Activated T-cell treated with anti-CD3 and anti-CD28 coated beads, Interleukin-2, amount 50 U/mL, for 72 hours (primary cell): ENCODE measurements at regions not wholly inside any gene's neighbourhood (a gene's known extent, or its start where the extent isn't known, plus 50 kb on each side); places are given as distances from the start of the nearest gene placed in this dataset.
"Not testable (repeated sequence)": the region's sequence is repeated elsewhere in the genome, so short reads cannot be mapped to it uniquely, and the experiment has no call there.

ENCODE experiments used
- ATAC-seq, 2 donors: fragments of 150-1000 bp; cut with Tn5 transposase; replicated peaks in 1 of 2; 2 replicates each; pipeline ENCODE4 v1.10.0; 2021; ENCODE audit warnings: moderate library complexity in 2 of 2, mild to moderate bottlenecking in 1 of 2
- DNase-seq, 2 donors: peaks; one replicate each; pipeline ENCODE4 v3.0.0; 2021 to 2022; ENCODE audit warnings: mixed read lengths in 1 of 2
- H3K27ac Mint-ChIP-seq: one replicate; pipeline ENCODE4 v1.8.0; 2022; ENCODE audit warnings: mild to moderate bottlenecking, moderate library complexity, mixed read lengths
- H3K27me3 Mint-ChIP-seq: one replicate; pipeline ENCODE4 v1.8.0; 2022; ENCODE audit warnings: low read depth, mixed read lengths
- H3K36me3 Mint-ChIP-seq, 2 donors: one replicate each; pipeline ENCODE4 v1.8.0; 2022; ENCODE audit warnings: mixed read lengths in 2 of 2, mild to moderate bottlenecking in 1 of 2; ENCODE audit not compliant: insufficient read depth in 2 of 2
- H3K4me1 Mint-ChIP-seq: one replicate; pipeline ENCODE4 v1.8.0; 2022; ENCODE audit warnings: low read depth, mixed read lengths
- H3K4me3 Mint-ChIP-seq, 2 donors: one replicate each; pipeline ENCODE4 v1.8.0; 2022; ENCODE audit warnings: mild to moderate bottlenecking in 2 of 2, mixed read lengths in 2 of 2, moderate library complexity in 2 of 2
- H3K9me3 Mint-ChIP-seq, 2 donors: one replicate each; pipeline ENCODE4 v1.8.0; 2022; ENCODE audit warnings: mixed read lengths in 2 of 2

- Mint-ChIP-seq H3K27me3 (peaks cover 2% of the 10 kb centered on the region), H3K9me3 (no peaks in the 10 kb centered on the region), H3K27ac (no peak overlapping the region)
Measured at GRCh38 chr3:27779176-27779575, 57.1 kb upstream of the EOMES start.

GRCh38 chr3:27789420-27789819 lies 67.3 kb upstream of the EOMES start:
- no peak for DNase-seq
- no peak for ATAC-seq
- H3K27me3 Mint-ChIP-seq: peaks cover 8% of the 10 kb centered on the region
- no peak overlapping the region for H3K4me3 Mint-ChIP-seq
- peaks cover 0 to 2% of the 10 kb centered on the region in 2 donors for H3K9me3 Mint-ChIP-seq
- no peaks in the 10 kb centered on the region for H3K4me1 Mint-ChIP-seq
- H3K27ac Mint-ChIP-seq: no peak overlapping the region
- H3K36me3 Mint-ChIP-seq: no peaks in the 10 kb centered on the region

More at GRCh38 chr3:27779176-27779575, 57.1 kb upstream of the EOMES start:
- DNase-seq (no peak), ATAC-seq (no peak)
- H3K4me1 Mint-ChIP-seq: no peaks in the 10 kb centered on the region
- no peaks in the 10 kb centered on the region for H3K36me3 Mint-ChIP-seq
- H3K4me3 Mint-ChIP-seq: no peak overlapping the region

- ATAC-seq: no peak
Measured at GRCh38 chr3:27791956-27792355, 69.8 kb upstream of the EOMES start.

GRCh38 chr3:27792869-27793268 lies 70.7 kb upstream of the EOMES start:
- Mint-ChIP-seq H3K4me3 (no peak overlapping the region), H3K36me3 (no peaks in the 10 kb centered on the region), H3K27ac (no peak overlapping the region), H3K9me3 (no peaks in the 10 kb centered on the region), H3K4me1 (peaks cover 5% of the 10 kb centered on the region), H3K27me3 (no peaks in the 10 kb centered on the region)
- ATAC-seq (no peak), DNase-seq (no peak)

More at GRCh38 chr3:27791956-27792355, 69.8 kb upstream of the EOMES start:
- no peak overlapping the region for H3K27ac Mint-ChIP-seq
- no peaks in the 10 kb centered on the region for H3K9me3 Mint-ChIP-seq
- no peak overlapping the region for H3K4me3 Mint-ChIP-seq
- H3K36me3 Mint-ChIP-seq: no peaks in the 10 kb centered on the region
- no peaks in the 10 kb centered on the region for H3K27me3 Mint-ChIP-seq
- peaks cover 5% of the 10 kb centered on the region for H3K4me1 Mint-ChIP-seq
- no peak for DNase-seq

DNA sequence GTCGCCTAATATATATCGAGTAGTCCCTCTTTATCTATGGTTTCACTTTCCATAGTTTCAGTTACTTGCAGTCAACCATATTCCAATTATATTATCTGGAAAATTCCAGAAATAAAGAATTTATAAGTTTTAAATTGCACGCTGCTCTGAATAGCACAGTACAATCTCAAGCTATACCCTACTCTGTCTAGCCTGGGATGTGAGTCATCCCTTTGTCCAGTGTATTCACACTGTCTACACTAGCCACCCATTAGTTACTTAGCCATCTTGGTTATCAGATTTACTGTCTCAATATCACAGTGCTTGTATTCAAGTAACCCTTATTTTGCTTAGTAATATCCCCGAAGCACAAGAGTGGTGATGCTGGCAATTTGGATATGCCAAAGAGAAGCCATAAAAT lies 72.1 kb upstream of the EOMES start:
- H3K9me3 Mint-ChIP-seq: no peaks in the 10 kb centered on the region
- ATAC-seq (no peak), DNase-seq (no peak)
- peaks cover 5% of the 10 kb centered on the region for H3K4me1 Mint-ChIP-seq
- no peak overlapping the region for H3K27ac Mint-ChIP-seq
- H3K4me3 Mint-ChIP-seq: no peak overlapping the region
- no peaks in the 10 kb centered on the region for H3K36me3 Mint-ChIP-seq
- H3K27me3 Mint-ChIP-seq: no peaks in the 10 kb centered on the region

DNA sequence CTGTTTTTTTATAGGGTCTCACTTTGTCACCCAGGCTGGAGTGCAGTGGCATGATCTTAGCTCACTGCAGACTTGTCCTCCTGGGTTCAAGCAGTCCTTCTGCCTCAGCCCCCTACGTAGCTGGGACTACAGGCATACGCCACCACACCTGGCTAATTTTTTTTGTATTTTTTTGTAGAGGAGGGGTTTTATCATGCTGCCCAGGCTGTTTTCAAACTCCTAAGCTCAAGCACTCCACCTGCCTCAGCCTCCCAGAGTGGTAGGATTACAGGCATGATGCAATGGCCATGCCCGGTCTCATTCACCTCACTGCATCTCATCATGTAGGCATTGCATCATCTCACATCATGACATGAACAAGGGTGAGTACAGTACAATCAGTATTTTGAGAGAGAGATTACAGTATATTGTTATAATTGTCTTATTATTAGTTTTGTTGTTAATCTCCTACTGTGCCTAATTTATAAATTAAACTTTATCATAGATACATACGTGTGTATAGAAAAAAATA lies 74.3 kb upstream of the EOMES start:
- no peak for DNase-seq
- no peak overlapping the region for H3K27ac Mint-ChIP-seq
- H3K36me3 Mint-ChIP-seq: no peaks in the 10 kb centered on the region
- peaks cover 14% of the 10 kb centered on the region for H3K4me1 Mint-ChIP-seq
- peak in 1 of 2 donors; percentile 52 for ATAC-seq
- no peak overlapping the region for H3K4me3 Mint-ChIP-seq
- no peaks in the 10 kb centered on the region for H3K9me3 Mint-ChIP-seq
- no peaks in the 10 kb centered on the region for H3K27me3 Mint-ChIP-seq

- no peaks in the 10 kb centered on the region for H3K9me3 Mint-ChIP-seq
- no peaks in the 10 kb centered on the region for H3K27me3 Mint-ChIP-seq
- no peak overlapping the region for H3K27ac Mint-ChIP-seq
- DNase-seq (no peak), ATAC-seq (no peak)
- H3K4me1 Mint-ChIP-seq: peaks cover 14% of the 10 kb centered on the region
- H3K36me3 Mint-ChIP-seq: no peaks in the 10 kb centered on the region
- no peak overlapping the region for H3K4me3 Mint-ChIP-seq
Measured at GRCh38 chr3:27797773-27798172, 75.7 kb upstream of the EOMES start.

DNA sequence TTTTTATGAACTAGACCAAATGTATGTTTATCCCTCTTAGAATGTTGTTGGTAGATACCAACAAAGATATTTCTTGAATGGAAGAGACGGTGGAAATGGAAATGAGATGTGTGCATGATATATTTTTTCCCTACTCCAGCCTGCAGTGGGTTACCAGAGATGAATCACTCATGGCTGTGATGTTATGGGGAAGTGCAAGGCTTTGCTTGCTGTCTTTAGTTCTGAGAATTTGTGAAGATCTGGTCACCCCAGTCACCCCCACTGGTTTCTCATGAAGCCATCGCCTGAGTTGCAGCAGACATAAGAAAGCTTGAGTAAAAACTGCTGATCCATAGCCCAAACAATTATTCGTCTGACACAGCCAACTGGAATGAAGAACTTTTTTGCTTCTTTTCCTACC lies 78.1 kb upstream of the EOMES start:
- peak; percentile 3 to 11 for DNase-seq

GRCh38 chr3:27802425-27802824 lies 80.3 kb upstream of the EOMES start:
- no peak for ATAC-seq
- DNase-seq: no peak
- H3K4me3 Mint-ChIP-seq: no peak overlapping the region
- H3K4me1 Mint-ChIP-seq: peaks cover 21% of the 10 kb centered on the region
- H3K27me3 Mint-ChIP-seq: no peaks in the 10 kb centered on the region
- H3K9me3 Mint-ChIP-seq: no peaks in the 10 kb centered on the region
- no peak overlapping the region for H3K27ac Mint-ChIP-seq
- H3K36me3 Mint-ChIP-seq: peaks cover 0 to 1% of the 10 kb centered on the region in 2 donors

More for the DNA sequence above, 78.1 kb upstream of the EOMES start:
- Mint-ChIP-seq H3K27me3 (no peaks in the 10 kb centered on the region), H3K4me1 (peaks cover 22% of the 10 kb centered on the region), H3K9me3 (no peaks in the 10 kb centered on the region), H3K36me3 (no peaks in the 10 kb centered on the region), H3K27ac (no peak overlapping the region), H3K4me3 (no peak overlapping the region)
- peak; percentile 62 to 70 for ATAC-seq

DNA sequence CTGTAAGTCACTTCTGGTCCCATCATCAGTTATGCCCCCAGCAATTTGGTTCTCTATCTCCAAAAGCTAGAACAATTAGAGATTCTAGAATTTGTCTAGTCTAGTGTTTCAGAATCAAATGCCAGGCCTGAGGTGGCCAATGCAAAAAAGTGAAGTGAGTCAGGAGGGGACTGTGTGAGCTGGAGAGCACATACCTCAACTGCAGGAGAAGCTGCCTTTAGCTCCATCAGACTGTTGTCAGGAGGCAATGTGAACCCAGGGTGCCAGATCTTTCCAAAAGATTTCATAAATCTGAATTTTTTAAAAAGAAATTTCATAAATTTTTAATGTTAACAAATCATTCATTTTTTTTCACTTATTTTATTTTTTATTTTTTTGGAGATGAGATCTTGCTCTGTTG lies 80.7 kb upstream of the EOMES start:
- no peak for DNase-seq
- Mint-ChIP-seq H3K4me1 (peaks cover 21% of the 10 kb centered on the region), H3K36me3 (peaks cover 0 to 2% of the 10 kb centered on the region in 2 donors), H3K9me3 (no peaks in the 10 kb centered on the region), H3K27ac (no peak overlapping the region), H3K4me3 (no peak overlapping the region), H3K27me3 (no peaks in the 10 kb centered on the region)
- no peak for ATAC-seq

DNA sequence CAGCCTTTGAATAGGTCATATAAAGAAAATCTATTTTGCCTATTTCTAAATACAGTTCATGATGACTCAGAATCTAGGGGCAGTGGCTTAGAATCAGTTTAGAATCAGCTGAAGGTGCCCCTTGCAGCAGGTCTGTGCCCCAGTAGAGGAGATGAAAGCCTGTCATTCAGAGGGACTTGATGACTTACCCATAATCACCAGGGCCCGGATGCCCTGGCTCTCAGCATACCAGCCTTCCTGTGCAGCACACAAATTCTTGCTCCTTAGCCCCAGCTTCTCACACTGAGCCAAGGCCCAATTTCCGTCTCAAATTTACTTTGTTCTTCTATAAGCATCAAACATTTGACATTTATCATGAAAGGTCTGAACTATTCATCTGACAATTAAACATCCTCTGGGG lies 83.2 kb upstream of the EOMES start:
- no peak for DNase-seq
- peak in 1 of 2 donors; percentile 38 for ATAC-seq
- Mint-ChIP-seq H3K36me3 (peaks cover 0 to 4% of the 10 kb centered on the region in 2 donors), H3K9me3 (no peaks in the 10 kb centered on the region), H3K27ac (no peak overlapping the region), H3K27me3 (no peaks in the 10 kb centered on the region), H3K4me1 (peaks cover 16% of the 10 kb centered on the region), H3K4me3 (no peak overlapping the region)

GRCh38 chr3:27813255-27813654 lies 91.1 kb upstream of the EOMES start:
- Mint-ChIP-seq H3K9me3 (peaks cover 0 to 4% of the 10 kb centered on the region in 2 donors), H3K27me3 (no peaks in the 10 kb centered on the region), H3K27ac (no peak overlapping the region), H3K36me3 (peaks cover 0 to 3% of the 10 kb centered on the region in 2 donors), H3K4me3 (no peak overlapping the region), H3K4me1 (no peaks in the 10 kb centered on the region)
- no peak for ATAC-seq
- DNase-seq: no peak

DNA sequence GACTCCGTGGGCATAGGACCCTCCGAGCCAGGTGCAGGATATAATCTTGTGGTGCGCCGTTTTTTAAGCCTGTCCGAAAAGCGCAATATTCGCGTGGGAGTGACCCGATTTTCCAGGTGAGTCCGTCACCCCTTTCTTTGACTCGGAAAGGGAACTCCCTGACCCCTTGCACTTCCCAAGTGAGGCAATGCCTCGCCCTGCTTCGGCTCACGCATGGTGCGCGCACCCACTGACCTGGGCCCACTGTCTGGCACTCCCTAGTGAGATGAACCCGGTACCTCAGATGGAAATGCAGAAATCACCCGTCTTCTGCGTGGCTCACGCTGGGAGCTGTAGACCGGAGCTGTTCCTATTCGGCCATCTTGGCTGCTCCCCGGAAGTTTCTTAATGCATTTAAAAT lies 99.5 kb upstream of the EOMES start:
- H3K27me3 Mint-ChIP-seq: not testable (repeated sequence)

More for the DNA sequence above, 99.5 kb upstream of the EOMES start:
- not testable (repeated sequence) for H3K9me3 Mint-ChIP-seq, DNase-seq, H3K27ac Mint-ChIP-seq, H3K4me1 Mint-ChIP-seq, H3K4me3 Mint-ChIP-seq, H3K36me3 Mint-ChIP-seq, ATAC-seq
